Spleen (tissue), 11 donors: ENCODE measurements at regions not wholly inside any gene's neighbourhood (a gene's known extent, or its start where the extent isn't known, plus 50 kb on each side); places are given as distances from the start of the nearest gene placed in this dataset.

Source experiments
- DNase-seq: peaks from one replicate; pipeline ENCODE4 v3.0.0-alpha.2; 2020
- H3K27ac ChIP-seq, 8 donors: fragments of 200-600 bp; sonication (generic) in 7 of 8; 1 replicate in 4 of 8; 2 replicates in 4 of 8; pipeline versions ENCODE4 v1.5.0 to v1.8.0; 2016 to 2021; ENCODE audit warnings: inconsistent platforms in 4 of 8, mild to moderate bottlenecking in 4 of 8, moderate library complexity in 1 of 8
- H3K27me3 ChIP-seq, 7 donors: fragments of 200-600 bp; sonication (generic) in 6 of 7; replicated peaks in 1 of 7; 1 replicate in 4 of 7; 2 replicates in 3 of 7; pipeline versions ENCODE4 v1.5.0 to v1.8.0; 2016 to 2021; ENCODE audit warnings: inconsistent platforms in 3 of 7, mild to moderate bottlenecking in 1 of 7
- H3K36me3 ChIP-seq, 6 donors: fragments of 200-600 bp; sonication (generic) in 5 of 6; 1 replicate in 4 of 6; 2 replicates in 2 of 6; pipeline versions ENCODE4 v1.5.0 to v1.8.0; 2016 to 2021; ENCODE audit warnings: inconsistent platforms in 2 of 6
- H3K4me1 ChIP-seq, 6 donors: fragments of 200-600 bp; sonication (generic) in 5 of 6; 1 replicate in 3 of 6; 2 replicates in 3 of 6; pipeline versions ENCODE4 v1.5.0 to v1.8.0; 2016 to 2021; ENCODE audit warnings: inconsistent platforms in 3 of 6
- H3K4me3 ChIP-seq, 8 donors: fragments of 200-600 bp; sonication (generic) in 7 of 8; 1 replicate in 4 of 8; 2 replicates in 4 of 8; pipeline versions ENCODE4 v1.5.0 to v1.8.0; 2016 to 2021; ENCODE audit warnings: inconsistent platforms in 4 of 8, mild to moderate bottlenecking in 4 of 8, moderate library complexity in 2 of 8
- H3K9me3 ChIP-seq, 8 donors: fragments of 200-600 bp; sonication (generic) in 7 of 8; 1 replicate in 4 of 8; 2 replicates in 4 of 8; pipeline versions ENCODE4 v1.5.0 to v1.8.0; 2016 to 2021; ENCODE audit warnings: inconsistent platforms in 4 of 8
- CTCF ChIP-seq, 11 experiments: fragments of 200-600 bp in 7 of 11; fragments of 450-650 bp in 4 of 11; sonication (generic) in 4 of 11; IDR thresholded peaks in 8 of 11; conservative IDR thresholded peaks in 3 of 11; 1 replicate in 7 of 11; 2 replicates in 4 of 11; pipeline versions ENCODE4 v1.4.0 to v1.8.0; 2016 to 2021; ENCODE audit warnings: antibody characterized with exemption in 11 of 11, inconsistent platforms in 4 of 11, mild to moderate bottlenecking in 1 of 11
- POLR2A ChIP-seq, 3 donors: fragments of 450-650 bp; IDR thresholded peaks; one replicate each; pipeline ENCODE4 v1.5.1; 2017; ENCODE audit warnings: antibody characterized with exemption in 3 of 3, mild to moderate bottlenecking in 1 of 3
- POLR2AphosphoS5 ChIP-seq, 3 donors: sonication (generic); formaldehyde crosslinking; IDR thresholded peaks; one replicate each; pipeline ENCODE4 v1.5.1; 2017; ENCODE audit warnings: antibody characterized with exemption in 3 of 3
- WGBS, 5 donors: extraction: QIAGEN DNeasy Blood & Tissue Kit in 3 of 5; methylation state at CpG; one replicate each; pipeline versions ENCODE4 v1.1.5 to v1.1.7; 2013 to 2018; 5-methylcytosine and 5-hydroxymethylcytosine counted together
- intact Hi-C: fragments of 100-400 bp; cut with DNase I; formaldehyde crosslinking; loops from one replicate; pipeline ENCODE4 v1.15.0; 2023; ENCODE audit warnings: low total_unique reads
- donor health status: healthy with polysubstance abuse.
- donor health status: DM: no; HTN: no; CAD: no; lungs with moderate emphysema.
- donor health status: DM: no; HTN: no; CAD: no.
- donor health status: Bipolar disorder and iron deficiency.
- donor health status: healthy.
- donor health status: DM: no; HTN: no; CAD: no.
- donor health status: DM: yes; HTN: yes; CAD: no.

GRCh38 chr5:111836426-111836825 lies 79.4 kb upstream of the NREP start:
- Histone ChIP-seq H3K27me3 (no peaks in the 10 kb centered on the region), H3K4me1 (peaks cover 0 to 14% (median 0%) of the 10 kb centered on the region in 6 donors), H3K4me3 (no peak overlapping the region), H3K27ac (no peak overlapping the region), H3K9me3 (no peaks in the 10 kb centered on the region), H3K36me3 (no peaks in the 10 kb centered on the region)
- no peak for DNase-seq
- TF ChIP-seq CTCF (IDR thresholded peaks at IDR 0.05 in 8 of 11, conservative IDR thresholded peaks at IDR 0.05 in 3 of 11) (no peak), POLR2A (IDR thresholded peaks at IDR 0.05) (no peak), POLR2AphosphoS5 (IDR thresholded peaks at IDR 0.05) (no peak)
- intact Hi-C loops = no loop called here

DNA sequence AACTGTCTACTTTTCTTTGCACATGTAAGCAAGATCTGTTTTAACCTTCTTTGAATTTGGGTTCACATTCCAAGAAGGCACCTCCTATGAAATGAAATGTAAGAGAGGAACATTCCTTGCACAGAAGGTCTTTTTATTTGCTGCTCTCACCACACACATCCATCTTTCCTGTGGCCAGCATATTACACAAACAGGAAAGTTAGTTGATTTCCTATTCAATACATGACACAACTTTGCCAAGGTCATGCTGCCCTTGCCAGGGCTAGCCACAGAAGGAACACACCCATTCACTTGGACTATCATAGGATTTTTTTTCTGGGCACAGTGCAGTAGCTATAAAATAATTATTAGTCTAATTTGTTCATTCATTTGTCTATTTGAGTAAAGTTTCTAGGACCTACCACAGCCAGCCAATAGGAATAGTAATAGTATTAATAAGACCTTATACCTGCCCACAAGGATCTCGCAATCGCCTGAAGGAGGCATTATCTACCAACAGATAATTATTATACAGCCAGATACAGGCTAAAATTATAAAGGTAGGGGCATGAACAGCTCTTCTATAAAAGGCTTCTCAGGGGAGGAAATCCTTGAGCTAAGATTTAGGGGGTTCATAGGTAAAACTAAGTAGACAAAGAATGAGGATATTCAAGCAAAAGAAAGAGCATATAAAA lies 78.1 kb upstream of the NREP start:
- Histone ChIP-seq H3K36me3 (no peaks in the 10 kb centered on the region), H3K4me3 (no peak overlapping the region), H3K27ac (peak overlapping the region in 7 of 8 donors; percentile 24 to 75 (median 48)), H3K4me1 (peaks cover 0 to 14% (median 0%) of the 10 kb centered on the region in 6 donors), H3K9me3 (no peaks in the 10 kb centered on the region), H3K27me3 (no peaks in the 10 kb centered on the region)
- 83 to 91% (median 84%) methylated on average over 2 of the region's 2 CpGs for WGBS, 5 donors
- intact Hi-C loops = no loop called here
- no peak for DNase-seq
- TF ChIP-seq POLR2A (IDR thresholded peaks at IDR 0.05) = no peak
- TF ChIP-seq CTCF (IDR thresholded peaks at IDR 0.05 in 8 of 11, conservative IDR thresholded peaks at IDR 0.05 in 3 of 11) = no peak
- no peak for TF ChIP-seq POLR2AphosphoS5 (IDR thresholded peaks at IDR 0.05)

- TF ChIP-seq POLR2AphosphoS5 (IDR thresholded peaks at IDR 0.05) (no peak), CTCF (IDR thresholded peaks at IDR 0.05 in 8 of 11, conservative IDR thresholded peaks at IDR 0.05 in 3 of 11) (no peak), POLR2A (IDR thresholded peaks at IDR 0.05) (no peak)
- WGBS, 5 donors = 68 to 83% (median 78%) methylated on average over 1 of the region's 1 CpG
- Histone ChIP-seq H3K36me3 (no peaks in the 10 kb centered on the region), H3K4me3 (no peak overlapping the region), H3K9me3 (peaks cover 0 to 6% (median 0%) of the 10 kb centered on the region in 8 donors), H3K4me1 (peaks cover 0 to 10% (median 0%) of the 10 kb centered on the region in 6 donors), H3K27ac (no peak overlapping the region), H3K27me3 (no peaks in the 10 kb centered on the region)
- no peak for DNase-seq
- intact Hi-C loops = no loop called here
These were observed 73.3 kb upstream of the NREP start for GRCh38 chr5:111830333-111830732.

DNA sequence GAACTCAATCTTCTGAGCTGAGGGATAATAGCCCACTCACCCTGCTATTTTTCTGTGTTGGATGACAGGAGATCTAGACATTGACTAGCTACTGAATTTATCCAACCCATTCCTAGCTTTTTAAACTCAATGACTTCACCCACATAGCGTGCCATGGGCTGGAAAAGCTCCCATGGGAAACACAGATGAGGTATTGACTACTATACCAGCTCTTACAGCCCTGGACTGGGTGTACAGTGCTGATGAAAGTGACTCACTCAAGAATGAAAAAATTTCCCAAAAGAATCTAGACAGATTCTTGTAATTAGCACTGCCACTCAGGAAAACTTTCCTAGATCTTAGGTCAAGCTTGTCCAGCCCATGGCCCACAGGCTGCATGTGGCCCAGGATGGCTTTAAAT lies 72.7 kb upstream of the NREP start:
- Histone ChIP-seq H3K4me1 (peaks cover 0 to 3% (median 0%) of the 10 kb centered on the region in 6 donors), H3K27me3 (no peaks in the 10 kb centered on the region), H3K27ac (no peak overlapping the region), H3K36me3 (no peaks in the 10 kb centered on the region), H3K4me3 (no peak overlapping the region), H3K9me3 (peaks cover 0 to 6% (median 0%) of the 10 kb centered on the region in 8 donors)
- no peak for TF ChIP-seq CTCF (IDR thresholded peaks at IDR 0.05 in 8 of 11, conservative IDR thresholded peaks at IDR 0.05 in 3 of 11)
- no peak for TF ChIP-seq POLR2A (IDR thresholded peaks at IDR 0.05)
- TF ChIP-seq POLR2AphosphoS5 (IDR thresholded peaks at IDR 0.05) = no peak
- intact Hi-C loops = no loop called here
- 73 to 94% (median 83%) methylated on average over 1 of the region's 1 CpG for WGBS, 5 donors
- no peak for DNase-seq
